ENCODE measurements at regions not wholly inside any gene's neighbourhood (a gene's known extent, or its start where the extent isn't known, plus 50 kb on each side); places are given as distances from the start of the nearest gene placed in this dataset.

- TF ChIP-seq EZH2phosphoT487 (IDR thresholded peaks at IDR 0.05; ENCODE audit: borderline replicate concordance, low read length): no peak
- TF ChIP-seq, protein P1, sequence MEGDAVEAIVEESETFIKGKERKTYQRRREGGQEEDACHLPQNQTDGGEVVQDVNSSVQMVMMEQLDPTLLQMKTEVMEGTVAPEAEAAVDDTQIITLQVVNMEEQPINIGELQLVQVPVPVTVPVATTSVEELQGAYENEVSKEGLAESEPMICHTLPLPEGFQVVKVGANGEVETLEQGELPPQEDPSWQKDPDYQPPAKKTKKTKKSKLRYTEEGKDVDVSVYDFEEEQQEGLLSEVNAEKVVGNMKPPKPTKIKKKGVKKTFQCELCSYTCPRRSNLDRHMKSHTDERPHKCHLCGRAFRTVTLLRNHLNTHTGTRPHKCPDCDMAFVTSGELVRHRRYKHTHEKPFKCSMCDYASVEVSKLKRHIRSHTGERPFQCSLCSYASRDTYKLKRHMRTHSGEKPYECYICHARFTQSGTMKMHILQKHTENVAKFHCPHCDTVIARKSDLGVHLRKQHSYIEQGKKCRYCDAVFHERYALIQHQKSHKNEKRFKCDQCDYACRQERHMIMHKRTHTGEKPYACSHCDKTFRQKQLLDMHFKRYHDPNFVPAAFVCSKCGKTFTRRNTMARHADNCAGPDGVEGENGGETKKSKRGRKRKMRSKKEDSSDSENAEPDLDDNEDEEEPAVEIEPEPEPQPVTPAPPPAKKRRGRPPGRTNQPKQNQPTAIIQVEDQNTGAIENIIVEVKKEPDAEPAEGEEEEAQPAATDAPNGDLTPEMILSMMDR (IDR thresholded peaks at IDR 0.05; ENCODE audit: low read depth, low read length, poor library complexity, severe bottlenecking): no peak
- H3K4me1 ChIP-seq (ENCODE audit: control insufficient read depth, low read length): peaks cover 11% of the 10 kb centered on the region
- no peaks in the 10 kb centered on the region for H3K9me3 ChIP-seq (ENCODE audit: control insufficient read depth, insufficient read depth, low read length)
- H3K4me2 ChIP-seq (ENCODE audit: low read length): no peak overlapping the region
- no peaks in the 10 kb centered on the region for H3K9me2 ChIP-seq (replicated peaks; ENCODE audit: control insufficient read depth, low read length)
- no peak overlapping the region for H3K27ac ChIP-seq (ENCODE audit: low read depth, low read length)
- H3K4me3 ChIP-seq (ENCODE audit: low read length): no peak overlapping the region
- H4K20me1 ChIP-seq (ENCODE audit: control insufficient read depth, insufficient read depth, low read depth, low read length): no peaks in the 10 kb centered on the region
- H3F3A ChIP-seq (ENCODE audit: control insufficient read depth, insufficient read depth): no peaks in the 10 kb centered on the region
- H3K79me2 ChIP-seq (ENCODE audit: control insufficient read depth, low read length): no peaks in the 10 kb centered on the region
- no peaks in the 10 kb centered on the region for H3K36me3 ChIP-seq (ENCODE audit: control insufficient read depth, low read length)
- no peaks in the 10 kb centered on the region for H3K27me3 ChIP-seq (ENCODE audit: control insufficient read depth, low read length)
Measured at GRCh38 chr2:12257476-12257875, 459.3 kb upstream of the TRIB2 start.

- TF ChIP-seq, protein P1 (IDR thresholded peaks at IDR 0.05; ENCODE audit: low read depth, low read length, poor library complexity, severe bottlenecking): no peak
- TF ChIP-seq EZH2phosphoT487 (IDR thresholded peaks at IDR 0.05; ENCODE audit: borderline replicate concordance, low read length): no peak
- no peaks in the 10 kb centered on the region for H3K79me2 ChIP-seq (ENCODE audit: control insufficient read depth, low read length)
- no peaks in the 10 kb centered on the region for H3K27me3 ChIP-seq (ENCODE audit: control insufficient read depth, low read length)
- no peaks in the 10 kb centered on the region for H4K20me1 ChIP-seq (ENCODE audit: control insufficient read depth, insufficient read depth, low read depth, low read length)
- no peaks in the 10 kb centered on the region for H3K9me2 ChIP-seq (replicated peaks; ENCODE audit: control insufficient read depth, low read length)
- H3K9me3 ChIP-seq (ENCODE audit: control insufficient read depth, insufficient read depth, low read length): no peaks in the 10 kb centered on the region
- no peaks in the 10 kb centered on the region for H3K36me3 ChIP-seq (ENCODE audit: control insufficient read depth, low read length)
- H3K4me2 ChIP-seq (ENCODE audit: low read length): no peak overlapping the region
- no peak overlapping the region for H3K27ac ChIP-seq (ENCODE audit: low read depth, low read length)
- 0 out of 2 replicates have a peak, but pooled peaks cover 3% of the 10 kb centered on the region for H3F3A ChIP-seq (ENCODE audit: control insufficient read depth, insufficient read depth)
- H3K4me1 ChIP-seq (ENCODE audit: control insufficient read depth, low read length): peaks cover 31% of the 10 kb centered on the region
- H3K4me3 ChIP-seq (ENCODE audit: low read length): no peak overlapping the region
Measured at GRCh38 chr2:12259493-12259892, 457.2 kb upstream of the TRIB2 start.

- H3K27ac ChIP-seq (ENCODE audit: low read depth, low read length): peak overlapping the region; percentile 51
- no peaks in the 10 kb centered on the region for H3K27me3 ChIP-seq (ENCODE audit: control insufficient read depth, low read length)
- H3K9me2 ChIP-seq (replicated peaks; ENCODE audit: control insufficient read depth, low read length): no peaks in the 10 kb centered on the region
- 0 out of 2 replicates have a peak, but pooled peaks cover 3% of the 10 kb centered on the region for H3F3A ChIP-seq (ENCODE audit: control insufficient read depth, insufficient read depth)
- peak overlapping the region; percentile 78 for H3K4me2 ChIP-seq (ENCODE audit: low read length)
- no peak for TF ChIP-seq EZH2phosphoT487 (IDR thresholded peaks at IDR 0.05; ENCODE audit: borderline replicate concordance, low read length)
- TF ChIP-seq, protein P1 (IDR thresholded peaks at IDR 0.05; ENCODE audit: low read depth, low read length, poor library complexity, severe bottlenecking): no peak
- peak overlapping the region; percentile 56 for H3K4me3 ChIP-seq (ENCODE audit: low read length)
- no peaks in the 10 kb centered on the region for H3K79me2 ChIP-seq (ENCODE audit: control insufficient read depth, low read length)
- H3K4me1 ChIP-seq (ENCODE audit: control insufficient read depth, low read length): peaks cover 33% of the 10 kb centered on the region
- H3K9me3 ChIP-seq (ENCODE audit: control insufficient read depth, insufficient read depth, low read length): no peaks in the 10 kb centered on the region
- H3K36me3 ChIP-seq (ENCODE audit: control insufficient read depth, low read length): no peaks in the 10 kb centered on the region
- H4K20me1 ChIP-seq (ENCODE audit: control insufficient read depth, insufficient read depth, low read depth, low read length): no peaks in the 10 kb centered on the region
Measured at GRCh38 chr2:12261986-12262680, 454.6 kb upstream of the TRIB2 start.
